Fibroblast of lung (primary cell): ENCODE measurements at regions not wholly inside any gene's neighbourhood (a gene's known extent, or its start where the extent isn't known, plus 50 kb on each side); places are given as distances from the start of the nearest gene placed in this dataset.

Experiments
- DNase-seq, 2 donors: peaks; one replicate each; pipeline versions ENCODE4 v3.0.0 to v3.0.0-alpha.2; 2010; ENCODE audit warnings: low read depth in 2 of 2
- H2AFZ ChIP-seq: 2 replicates; pipeline ENCODE4 v1.5.1; 2012; ENCODE audit warnings: low read length, control low read depth, inconsistent platforms
- H3K27ac ChIP-seq: 2 replicates; pipeline ENCODE4 v1.5.1; 2011; ENCODE audit warnings: low read length, control low read depth; ENCODE audit not compliant: insufficient read depth
- H3K27me3 ChIP-seq: 2 replicates; pipeline ENCODE4 v1.5.1; 2011; ENCODE audit warnings: mild to moderate bottlenecking, low read length; ENCODE audit not compliant: control insufficient read depth, insufficient read depth
- H3K36me3 ChIP-seq: 2 replicates; pipeline ENCODE4 v1.5.1; 2011; ENCODE audit warnings: low read length; ENCODE audit not compliant: control insufficient read depth, insufficient read depth
- H3K4me1 ChIP-seq: 2 replicates; pipeline ENCODE4 v1.5.1; 2011; ENCODE audit warnings: low read length; ENCODE audit not compliant: control insufficient read depth, insufficient read depth; ENCODE audit errors: extremely low read depth
- H3K4me2 ChIP-seq: 2 replicates; pipeline ENCODE4 v1.5.1; 2011; ENCODE audit warnings: low read length, control low read depth; ENCODE audit not compliant: insufficient read depth; ENCODE audit errors: extremely low read depth
- H3K4me3 ChIP-seq, 4 experiments: fragments of 200-600 bp in 1 of 4; sonication (generic) in 1 of 4; replicated peaks in 1 of 4; 2 replicates each; pipeline ENCODE4 v1.5.1; 2011 to 2016; ENCODE audit warnings: low read length in 4 of 4, low read depth in 3 of 4, mild to moderate bottlenecking in 3 of 4, control low read depth in 2 of 4, inconsistent platforms in 1 of 4, mixed read lengths in 1 of 4; ENCODE audit not compliant: insufficient read depth in 1 of 4; ENCODE audit errors: control extremely low read depth in 1 of 4
- H3K79me2 ChIP-seq: 2 replicates; pipeline ENCODE4 v1.5.1; 2012; ENCODE audit warnings: mild to moderate bottlenecking, low read length, inconsistent platforms; ENCODE audit not compliant: control insufficient read depth, insufficient read depth
- H3K9ac ChIP-seq: 2 replicates; pipeline ENCODE4 v1.5.1; 2011; ENCODE audit warnings: mild to moderate bottlenecking, low read length, control low read depth; ENCODE audit not compliant: insufficient read depth
- H3K9me3 ChIP-seq: 2 replicates; pipeline ENCODE4 v1.5.1; 2012; ENCODE audit warnings: low read depth, low read length; ENCODE audit not compliant: control insufficient read depth, insufficient read depth
- H4K20me1 ChIP-seq: 2 replicates; pipeline ENCODE4 v1.5.1; 2011; ENCODE audit warnings: low read length; ENCODE audit not compliant: control insufficient read depth, insufficient read depth; ENCODE audit errors: extremely low read depth
- EZH2 ChIP-seq: IDR thresholded peaks from 2 replicates; pipeline ENCODE4 v1.5.1; 2012; ENCODE audit warnings: low read length, control low read depth, mild to moderate bottlenecking; ENCODE audit errors: missing control alignments
- TF ChIP-seq, protein P1 (sequence below), 2 donors: IDR thresholded peaks in 1 of 2; conservative IDR thresholded peaks in 1 of 2; 1 replicate in 1 of 2; 2 replicates in 1 of 2; pipeline ENCODE4 v1.5.1; 2011 to 2012; ENCODE audit warnings: low read length in 2 of 2, control low read depth in 1 of 2, inconsistent platforms in 1 of 2, low read depth in 1 of 2, mild to moderate bottlenecking in 1 of 2

DNA sequence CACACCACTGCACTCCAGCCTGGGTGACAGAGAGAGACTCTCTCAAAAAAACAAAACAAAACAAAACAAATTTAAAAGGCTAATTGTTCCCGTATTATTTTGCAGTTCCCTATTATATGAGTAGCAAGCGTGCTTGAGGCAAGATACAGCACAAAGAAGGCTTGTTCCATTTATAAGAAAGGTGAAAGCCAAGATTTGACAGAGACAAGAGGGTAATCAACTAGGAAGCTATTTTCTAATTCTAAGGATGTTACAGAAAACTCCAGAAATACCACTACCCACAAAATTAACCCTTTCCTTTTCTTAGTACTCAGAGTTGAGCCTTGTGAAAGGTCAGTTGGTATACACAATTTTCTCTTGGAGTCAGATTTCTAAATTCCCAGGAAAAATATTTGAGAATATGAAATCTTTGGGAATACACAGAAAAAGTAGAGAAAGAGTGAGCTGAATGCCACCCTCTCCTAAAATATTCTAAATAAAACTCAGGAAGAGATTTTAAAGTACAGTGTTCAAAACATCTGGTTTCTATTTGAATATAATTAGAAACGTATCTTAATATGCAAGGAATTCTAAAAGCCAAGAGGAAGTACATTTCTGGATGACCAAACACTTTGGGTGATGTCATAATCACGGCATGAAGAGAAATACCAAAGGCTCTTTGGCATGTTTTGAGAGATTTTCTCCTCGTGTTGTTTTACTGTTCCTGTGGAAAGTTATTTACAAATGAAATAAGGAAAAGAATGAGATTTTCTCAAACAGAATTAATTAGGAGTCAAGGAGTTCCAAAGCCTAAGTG lies 63.0 kb upstream of the FLT1 start:
- Histone ChIP-seq H4K20me1 (no peaks in the 10 kb centered on the region), H3K9ac (no peak overlapping the region), H3K4me2 (peak overlapping the region; percentile 44), H3K9me3 (no peaks in the 10 kb centered on the region), H3K79me2 (no peaks in the 10 kb centered on the region), H2AFZ (no peak overlapping the region), H3K27ac (peak overlapping the region; percentile 89), H3K36me3 (no peaks in the 10 kb centered on the region), H3K4me1 (peaks cover 6% of the 10 kb centered on the region), H3K4me3 (no peak overlapping the region), H3K27me3 (no peaks in the 10 kb centered on the region)
- TF ChIP-seq, protein P1, sequence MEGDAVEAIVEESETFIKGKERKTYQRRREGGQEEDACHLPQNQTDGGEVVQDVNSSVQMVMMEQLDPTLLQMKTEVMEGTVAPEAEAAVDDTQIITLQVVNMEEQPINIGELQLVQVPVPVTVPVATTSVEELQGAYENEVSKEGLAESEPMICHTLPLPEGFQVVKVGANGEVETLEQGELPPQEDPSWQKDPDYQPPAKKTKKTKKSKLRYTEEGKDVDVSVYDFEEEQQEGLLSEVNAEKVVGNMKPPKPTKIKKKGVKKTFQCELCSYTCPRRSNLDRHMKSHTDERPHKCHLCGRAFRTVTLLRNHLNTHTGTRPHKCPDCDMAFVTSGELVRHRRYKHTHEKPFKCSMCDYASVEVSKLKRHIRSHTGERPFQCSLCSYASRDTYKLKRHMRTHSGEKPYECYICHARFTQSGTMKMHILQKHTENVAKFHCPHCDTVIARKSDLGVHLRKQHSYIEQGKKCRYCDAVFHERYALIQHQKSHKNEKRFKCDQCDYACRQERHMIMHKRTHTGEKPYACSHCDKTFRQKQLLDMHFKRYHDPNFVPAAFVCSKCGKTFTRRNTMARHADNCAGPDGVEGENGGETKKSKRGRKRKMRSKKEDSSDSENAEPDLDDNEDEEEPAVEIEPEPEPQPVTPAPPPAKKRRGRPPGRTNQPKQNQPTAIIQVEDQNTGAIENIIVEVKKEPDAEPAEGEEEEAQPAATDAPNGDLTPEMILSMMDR (conservative IDR thresholded peaks at IDR 0.05 in 1 of 2, IDR thresholded peaks at IDR 0.05 in 1 of 2; ENCODE audit: low read depth in 1 of 2, low read length in 2 of 2), result no peak
- TF ChIP-seq EZH2, result no peak
- peak; percentile 88 to 94 for DNase-seq

DNA sequence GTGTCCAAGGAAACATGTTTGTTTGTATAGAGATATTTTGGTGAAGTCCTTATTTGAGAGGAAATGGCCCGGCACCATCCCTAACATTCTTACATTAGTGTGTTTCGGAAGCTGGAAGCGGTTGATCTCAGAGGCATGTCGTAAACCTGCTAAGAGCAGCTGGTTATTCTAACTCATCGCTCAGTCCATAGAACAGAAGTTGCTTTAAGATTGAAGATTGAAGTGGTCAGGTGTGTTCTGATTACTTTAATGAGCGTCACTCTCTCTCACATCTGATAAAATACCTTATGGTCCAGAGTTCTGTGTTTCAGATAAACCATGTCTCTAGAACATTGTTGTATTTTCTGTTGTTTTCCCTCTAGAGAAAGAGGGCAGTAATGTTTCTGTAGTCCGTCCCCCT lies 60.2 kb upstream of the FLT1 start:
- Histone ChIP-seq H3K4me3 (no peak overlapping the region), H3K36me3 (no peaks in the 10 kb centered on the region), H2AFZ (no peak overlapping the region), H3K27ac (no peak overlapping the region), H3K4me2 (no peak overlapping the region), H3K4me1 (peaks cover 6% of the 10 kb centered on the region), H3K79me2 (no peaks in the 10 kb centered on the region), H3K9me3 (no peaks in the 10 kb centered on the region), H4K20me1 (no peaks in the 10 kb centered on the region), H3K27me3 (no peaks in the 10 kb centered on the region), H3K9ac (no peak overlapping the region)
- DNase-seq, result no peak
- no peak for TF ChIP-seq EZH2
- TF ChIP-seq, protein P1 (conservative IDR thresholded peaks at IDR 0.05 in 1 of 2, IDR thresholded peaks at IDR 0.05 in 1 of 2; ENCODE audit: low read depth in 1 of 2, low read length in 2 of 2), result no peak

DNA sequence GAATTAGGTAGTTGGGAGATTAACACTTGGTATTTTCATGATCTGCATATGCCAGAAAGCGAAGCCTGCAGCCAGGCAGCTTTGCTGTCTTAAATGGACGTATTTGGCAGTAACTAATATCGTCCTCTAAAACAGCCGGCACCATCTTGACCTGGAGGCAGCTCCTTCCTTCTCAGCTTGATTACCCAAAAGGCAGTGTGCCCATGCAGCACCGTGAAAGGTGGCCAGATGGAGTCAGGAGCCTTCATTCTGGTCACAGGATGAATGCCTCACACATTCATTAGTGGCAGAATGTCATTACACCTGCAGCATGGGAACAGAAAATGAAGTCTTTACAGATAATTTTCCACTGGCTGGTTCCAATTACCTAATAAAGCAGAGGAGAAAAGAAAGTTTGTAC lies 59.0 kb upstream of the FLT1 start:
- no peaks in the 10 kb centered on the region for H3K36me3 ChIP-seq
- H3K27me3 ChIP-seq, result no peaks in the 10 kb centered on the region
- H3K4me1 ChIP-seq, result peaks cover 6% of the 10 kb centered on the region
- no peak overlapping the region for H3K27ac ChIP-seq
- no peak for DNase-seq
- H3K9ac ChIP-seq, result no peak overlapping the region
- no peak overlapping the region for H3K4me2 ChIP-seq
- no peaks in the 10 kb centered on the region for H4K20me1 ChIP-seq
- no peaks in the 10 kb centered on the region for H3K9me3 ChIP-seq
- no peak overlapping the region for H3K4me3 ChIP-seq
- H3K79me2 ChIP-seq, result no peaks in the 10 kb centered on the region
- TF ChIP-seq EZH2, result no peak
- TF ChIP-seq, protein P1 (conservative IDR thresholded peaks at IDR 0.05 in 1 of 2, IDR thresholded peaks at IDR 0.05 in 1 of 2; ENCODE audit: low read depth in 1 of 2, low read length in 2 of 2), result no peak
- H2AFZ ChIP-seq, result no peak overlapping the region
